ENCODE measurements at regions not wholly inside any gene's neighbourhood (a gene's known extent, or its start where the extent isn't known, plus 50 kb on each side); places are given as distances from the start of the nearest gene placed in this dataset.

DNA sequence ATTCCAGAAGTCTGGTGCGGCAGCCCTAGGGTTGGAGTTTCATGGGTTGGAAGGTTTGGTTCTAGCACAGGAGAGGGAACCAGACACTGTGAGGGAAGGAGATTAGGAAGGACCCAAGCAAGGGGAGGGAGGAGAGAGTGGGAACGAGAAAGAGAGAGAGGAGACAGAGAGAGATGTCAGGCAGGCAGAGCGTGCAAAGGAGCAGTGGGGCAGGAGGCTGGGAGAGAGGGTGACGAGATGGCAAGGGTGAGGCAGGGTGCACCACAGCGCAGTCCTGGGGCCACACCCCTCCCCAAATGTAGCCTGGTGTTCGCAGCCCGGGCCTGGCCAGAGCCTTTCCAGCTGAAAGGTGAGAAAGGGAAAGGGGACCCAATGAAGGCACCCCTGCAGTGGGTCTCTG is 162.9 kb upstream of the TLE3 start:
- no peak for DNase-seq (ENCODE audit: low read depth in 4 of 4, low spot score in 3 of 4)

GRCh38 chr15:70259640-70260508 is 162.2 kb upstream of the TLE3 start:
- no peak for DNase-seq (ENCODE audit: low read depth in 4 of 4, low spot score in 3 of 4)

- no peak for DNase-seq (ENCODE audit: low read depth in 4 of 4, low spot score in 3 of 4)
These were observed 161.3 kb upstream of the TLE3 start for GRCh38 chr15:70259028-70259424.

DNA sequence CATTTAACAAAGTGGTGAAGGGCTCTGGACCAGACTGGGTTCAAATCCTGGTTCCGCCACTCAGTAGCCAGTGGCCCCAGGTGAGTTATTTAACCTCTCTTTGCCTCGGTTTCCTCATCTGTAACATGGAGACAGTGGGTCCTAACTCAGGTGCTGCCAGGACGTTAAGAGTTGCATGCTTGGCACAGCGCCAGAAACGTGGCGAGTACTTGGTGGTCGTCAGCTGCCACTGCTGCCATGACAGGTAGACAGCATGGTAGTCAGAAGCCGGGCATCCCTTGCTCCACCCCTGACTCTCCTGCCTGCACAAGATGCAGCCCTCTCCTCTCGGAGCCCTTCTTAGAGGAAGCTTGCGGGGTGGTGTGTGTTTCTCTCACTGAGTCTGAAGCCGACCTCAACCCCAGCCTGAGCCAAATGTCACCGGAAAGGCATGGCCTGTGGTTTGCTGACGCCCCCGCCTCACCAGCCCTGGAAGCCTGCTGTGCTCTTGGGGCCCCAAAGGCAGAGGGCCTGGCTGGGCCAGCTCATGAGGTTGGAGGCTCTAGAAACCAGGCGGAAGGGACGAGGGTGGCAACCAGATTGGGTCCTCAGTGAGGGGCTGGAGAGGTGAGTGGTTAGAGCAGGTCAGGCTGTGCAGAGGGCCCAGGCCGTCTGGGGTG is 160.8 kb upstream of the TLE3 start:
- DNase-seq (ENCODE audit: low read depth in 4 of 4, low spot score in 3 of 4), result no peak

DNA sequence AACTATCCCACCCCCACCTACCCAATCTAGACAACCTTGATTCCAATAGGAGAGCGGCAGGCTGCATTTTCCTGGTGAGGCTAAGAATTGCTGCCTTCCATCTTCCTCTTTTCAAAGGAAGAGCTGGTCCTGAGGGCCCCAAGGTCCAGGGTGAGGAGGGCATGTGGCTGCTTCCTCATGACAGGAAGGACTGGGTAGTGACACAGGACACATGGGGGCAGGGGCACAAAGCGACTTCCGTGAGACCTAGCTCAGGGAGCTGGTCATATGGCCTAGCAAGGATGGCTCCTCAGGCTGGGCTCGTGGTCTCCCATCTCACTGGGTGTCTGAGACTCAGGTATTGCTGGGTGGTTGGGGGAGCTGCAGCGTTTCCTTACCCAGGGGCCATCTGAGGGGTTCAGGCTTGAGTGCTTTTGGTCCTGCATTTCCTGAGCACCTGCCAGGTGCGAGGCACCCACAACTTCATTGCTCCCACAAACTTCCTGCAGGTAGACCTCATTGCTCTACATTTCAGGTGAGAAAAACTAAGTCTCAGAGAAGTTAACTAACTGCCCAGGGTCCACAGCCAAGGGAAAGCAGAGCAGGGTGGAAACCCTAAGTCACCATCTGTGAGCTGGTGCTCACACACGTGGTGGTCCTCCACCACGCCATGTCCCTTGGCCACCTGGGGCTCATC is 160.0 kb upstream of the TLE3 start:
- no peak for DNase-seq (ENCODE audit: low read depth in 4 of 4, low spot score in 3 of 4)

DNA sequence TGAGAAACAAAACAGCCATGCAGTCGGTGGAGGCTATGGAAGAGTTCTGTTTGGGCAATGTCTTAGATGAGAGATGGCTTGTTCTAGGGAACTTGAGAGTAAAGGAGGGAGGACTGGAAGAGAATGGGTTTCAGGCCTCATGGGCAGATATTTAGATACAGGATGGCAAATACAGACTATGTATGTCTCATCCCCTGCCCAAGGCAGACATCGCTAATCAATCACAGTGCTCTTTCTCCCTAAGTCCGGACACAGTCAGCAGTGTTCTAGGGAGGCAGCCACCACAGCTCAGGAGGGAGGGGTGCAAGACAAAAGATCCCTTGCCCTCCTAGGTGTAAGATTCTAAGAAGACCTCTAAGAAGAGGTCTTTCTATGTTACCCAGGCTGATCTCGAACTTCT is 159.3 kb upstream of the TLE3 start:
- no peak for DNase-seq (ENCODE audit: low read depth in 4 of 4, low spot score in 3 of 4)

- DNase-seq (ENCODE audit: low read depth in 4 of 4, low spot score in 3 of 4), result no peak
These were observed 156.7 kb upstream of the TLE3 start for GRCh38 chr15:70254311-70254869.

- DNase-seq (ENCODE audit: low read depth in 4 of 4, low spot score in 3 of 4), result no peak
These were observed 155.9 kb upstream of the TLE3 start for GRCh38 chr15:70253461-70254156.

DNA sequence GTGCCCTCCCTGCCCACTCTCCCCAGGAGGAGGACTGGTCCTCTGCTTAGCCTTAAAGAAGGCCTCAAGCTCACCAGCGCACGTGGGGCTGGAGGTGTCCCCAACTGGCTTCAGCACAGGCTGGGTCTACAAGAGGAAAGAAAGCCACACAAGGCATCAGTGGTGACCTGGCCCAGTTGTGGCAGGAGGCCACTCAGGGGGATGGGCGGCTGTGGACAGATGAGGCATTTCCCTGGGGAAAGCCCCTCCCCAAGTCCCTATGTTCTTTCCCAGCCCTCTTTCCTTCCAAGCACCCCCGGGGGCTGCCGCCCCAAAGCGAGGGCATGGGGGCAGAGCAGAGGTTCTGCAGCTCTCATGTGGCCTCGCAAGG is 155.2 kb upstream of the TLE3 start:
- no peak for DNase-seq (ENCODE audit: low read depth in 4 of 4, low spot score in 3 of 4)

DNA sequence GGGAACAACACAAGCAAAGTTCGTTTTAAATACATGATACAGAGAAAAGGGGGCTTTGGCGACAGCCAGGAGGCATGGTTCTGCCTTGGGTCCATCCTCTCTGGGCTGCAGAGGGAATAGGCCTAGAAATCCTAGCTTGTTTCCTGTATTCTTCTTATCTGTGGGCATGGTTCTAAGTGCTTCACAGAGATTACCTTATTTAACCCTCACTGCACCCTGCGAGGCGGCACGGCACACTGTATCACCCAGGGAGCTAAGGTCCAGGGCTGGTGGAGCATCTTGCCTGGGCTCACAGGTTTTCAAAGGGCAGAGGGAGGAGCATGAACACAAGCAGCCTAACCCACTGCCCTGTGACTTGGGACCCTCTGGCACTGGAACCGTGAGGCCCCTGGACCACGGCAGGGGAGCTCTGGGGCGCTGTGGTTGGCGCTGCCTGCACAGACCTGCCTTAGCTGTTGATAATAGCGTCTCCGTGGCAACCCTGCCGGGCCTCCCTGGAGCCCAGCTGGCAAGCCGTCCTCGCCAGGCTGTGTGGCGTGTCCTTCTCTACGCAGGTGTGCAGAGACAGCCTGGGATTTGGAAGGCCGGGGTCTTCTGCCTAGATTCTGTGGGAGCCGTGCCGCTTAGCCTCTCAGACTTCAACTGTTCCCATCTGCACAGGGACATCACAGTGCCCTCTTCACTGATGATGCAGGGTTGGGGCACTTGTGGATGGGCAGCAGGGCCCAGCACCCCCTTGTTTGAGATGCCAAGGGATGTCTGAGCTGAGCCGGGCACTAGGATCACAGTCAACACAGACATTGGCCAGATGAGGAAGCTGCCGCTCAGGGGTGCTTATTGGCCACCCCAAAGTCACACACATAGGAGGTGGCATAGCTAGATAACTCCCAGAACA is 154.6 kb upstream of the TLE3 start:
- DNase-seq (ENCODE audit: low read depth in 4 of 4, low spot score in 3 of 4), result no peak

DNA sequence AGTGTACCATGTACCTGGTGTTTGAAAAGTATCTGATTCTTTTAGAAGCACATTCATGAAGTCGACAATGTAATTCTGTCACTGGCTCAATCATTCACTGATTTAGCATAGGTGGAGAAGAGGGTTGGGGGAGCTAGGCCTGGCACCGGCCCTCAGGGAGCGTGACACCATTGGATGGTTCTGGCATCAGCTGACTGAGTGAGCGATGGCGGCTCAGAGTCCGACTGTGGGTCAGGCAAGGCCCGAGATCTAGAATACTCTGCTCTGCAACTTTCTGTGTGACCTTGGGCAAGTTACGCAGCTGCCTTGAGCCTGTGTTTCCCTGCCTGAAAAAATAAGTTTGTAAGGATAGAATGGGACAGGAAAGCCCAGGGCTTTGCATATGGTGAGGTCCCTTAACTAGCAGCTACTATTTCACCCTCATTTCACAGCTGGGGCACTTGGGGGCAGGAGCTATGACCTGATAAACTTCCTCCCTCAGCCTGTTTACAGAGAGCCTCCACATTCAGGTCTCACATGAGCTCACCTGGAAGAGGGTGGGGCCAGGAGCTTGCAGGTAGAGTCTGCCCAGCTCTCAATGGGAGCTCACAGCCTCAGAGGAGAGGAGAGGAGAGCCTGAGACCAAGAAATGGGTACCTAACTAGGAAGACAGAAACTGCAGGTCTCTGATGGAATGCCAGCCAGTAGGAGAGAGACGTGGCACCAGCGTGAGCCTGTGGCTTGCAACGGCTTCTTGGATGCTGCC is 153.7 kb upstream of the TLE3 start:
- no peak for DNase-seq (ENCODE audit: low read depth in 4 of 4, low spot score in 3 of 4)

DNA sequence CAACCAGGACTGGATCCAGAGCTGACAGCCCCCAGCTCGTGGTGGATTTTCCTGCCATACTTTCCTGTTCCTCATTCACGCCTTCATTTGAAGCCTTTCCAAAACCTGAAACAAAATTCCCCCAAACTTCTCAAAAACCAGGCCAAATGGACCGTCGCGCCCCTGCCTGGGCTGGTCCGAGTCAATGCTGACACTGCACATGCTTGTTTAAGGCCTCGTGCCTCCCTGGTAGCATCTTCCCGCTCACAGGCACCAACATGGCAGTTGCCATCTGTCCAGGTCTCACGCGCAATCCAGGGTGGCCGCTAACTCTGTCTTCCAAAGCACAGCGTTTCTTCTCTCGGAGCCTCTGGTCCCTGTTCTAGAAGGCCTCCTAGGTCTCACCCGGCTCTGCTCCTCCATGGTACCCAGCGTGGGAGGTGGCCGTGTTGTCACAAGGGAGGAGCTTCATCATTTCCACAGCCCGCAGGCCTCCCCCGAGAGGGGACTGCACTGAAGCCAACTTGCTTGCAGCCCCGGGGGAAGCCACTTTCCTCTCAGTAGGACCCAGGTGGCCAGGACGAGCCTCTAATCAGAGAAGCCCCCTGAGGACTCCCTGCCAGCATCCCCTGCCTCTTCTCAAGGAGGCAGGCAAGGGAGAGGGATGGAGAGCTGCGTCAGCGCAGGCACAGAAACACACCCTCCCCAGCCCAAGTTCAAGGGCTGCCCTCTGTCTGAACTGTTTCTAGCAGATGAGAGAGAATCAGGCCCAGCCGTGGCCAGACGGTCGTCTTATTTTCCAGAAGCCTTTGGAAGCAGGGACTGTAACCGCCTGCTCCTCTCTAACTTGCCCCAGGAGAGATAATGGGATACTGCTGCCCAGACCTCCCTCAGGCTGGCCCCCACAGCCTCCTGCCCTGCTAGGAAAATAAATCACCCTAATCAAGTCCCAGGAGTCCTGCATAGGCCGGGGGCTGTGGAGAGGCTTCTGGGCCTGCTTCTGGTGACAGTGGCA is 152.8 kb upstream of the TLE3 start:
- DNase-seq (ENCODE audit: low read depth in 4 of 4, low spot score in 3 of 4), result no peak

- DNase-seq (ENCODE audit: low read depth in 4 of 4, low spot score in 3 of 4), result no peak
These were observed 151.9 kb upstream of the TLE3 start for GRCh38 chr15:70249616-70250015.

- no peak for DNase-seq (ENCODE audit: low read depth in 4 of 4, low spot score in 3 of 4)
These were observed 150.7 kb upstream of the TLE3 start for GRCh38 chr15:70248116-70249025.

- DNase-seq (ENCODE audit: low read depth in 4 of 4, low spot score in 3 of 4), result no peak
These were observed 149.6 kb upstream of the TLE3 start for GRCh38 chr15:70247281-70247680.

- no peak for DNase-seq (ENCODE audit: low read depth in 4 of 4, low spot score in 3 of 4)
These were observed 149.0 kb upstream of the TLE3 start for GRCh38 chr15:70246623-70247220.

All from right renal pelvis (tissue), 4 donors.